Gastroesophageal sphincter (tissue), 4 donors: ENCODE measurements at regions not wholly inside any gene's neighbourhood (a gene's known extent, or its start where the extent isn't known, plus 50 kb on each side); places are given as distances from the start of the nearest gene placed in this dataset.

ENCODE experiments used
- ATAC-seq: fragments of 150-250 bp; one replicate; pipeline ENCODE4 v1.9.1; 2016; ENCODE audit warnings: mild to moderate bottlenecking, moderate library complexity
- H3K27ac ChIP-seq, 4 donors: fragments of 200-600 bp; sonication (generic) in 3 of 4; 1 replicate in 3 of 4; 2 replicates in 1 of 4; pipeline ENCODE4 v1.5.1; 2016 to 2019
- H3K27me3 ChIP-seq: fragments of 200-600 bp; sonication (generic); one replicate; pipeline ENCODE4 v1.5.1; 2019
- H3K36me3 ChIP-seq, 2 donors: fragments of 200-600 bp; sonication (generic); one replicate each; pipeline ENCODE4 v1.5.1; 2019; ENCODE audit warnings: control low read depth in 1 of 2
- H3K4me1 ChIP-seq, 3 donors: fragments of 200-600 bp; sonication (generic); 1 replicate in 2 of 3; 2 replicates in 1 of 3; pipeline ENCODE4 v1.5.1; 2016 to 2019; ENCODE audit warnings: control low read depth in 2 of 3
- H3K4me3 ChIP-seq, 2 donors: fragments of 200-600 bp; sonication (generic); one replicate each; pipeline ENCODE4 v1.5.1; 2019; ENCODE audit warnings: mild to moderate bottlenecking in 1 of 2, moderate library complexity in 1 of 2
- H3K9me3 ChIP-seq, 3 donors: fragments of 200-600 bp; sonication (generic); one replicate each; pipeline ENCODE4 v1.5.1; 2017 to 2019; ENCODE audit warnings: control low read depth in 2 of 3
- CTCF ChIP-seq, 4 experiments: fragments of 200-600 bp in 2 of 4; fragments of 450-650 bp in 2 of 4; sonication (generic) in 1 of 4; IDR thresholded peaks; one replicate each; pipeline ENCODE4 v1.5.1; 2017 to 2019; ENCODE audit warnings: antibody characterized with exemption in 4 of 4, mild to moderate bottlenecking in 2 of 4, moderate library complexity in 2 of 4
- EP300 ChIP-seq: sonication (generic); formaldehyde crosslinking; IDR thresholded peaks from one replicate; pipeline ENCODE4 v1.6.1; 2017; ENCODE audit warnings: antibody characterized with exemption, mild to moderate bottlenecking
- POLR2A ChIP-seq, 2 donors: fragments of 450-650 bp; IDR thresholded peaks; one replicate each; pipeline ENCODE4 v1.6.1; 2017; ENCODE audit warnings: antibody characterized with exemption in 2 of 2, mild to moderate bottlenecking in 2 of 2, moderate library complexity in 1 of 2
- POLR2AphosphoS5 ChIP-seq: sonication (generic); formaldehyde crosslinking; IDR thresholded peaks from one replicate; pipeline ENCODE4 v1.6.1; 2017; ENCODE audit warnings: antibody characterized with exemption
- WGBS, 2 donors: methylation state at CpG; one replicate each; pipeline ENCODE4 v1.1.5; 2018; ENCODE audit warnings: low coverage in 1 of 2; 5-methylcytosine and 5-hydroxymethylcytosine counted together

- no peak overlapping the region for H3K27ac ChIP-seq
- no peak overlapping the region for H3K4me3 ChIP-seq
- H3K9me3 ChIP-seq: no peaks in the 10 kb centered on the region
- peaks cover 8% of the 10 kb centered on the region for H3K27me3 ChIP-seq
- no peak for ATAC-seq
- H3K36me3 ChIP-seq: no peaks in the 10 kb centered on the region
- H3K4me1 ChIP-seq: no peaks in the 10 kb centered on the region
- WGBS, 2 donors: 72 to 79% methylated on average over 2 of the region's 2 CpGs
- TF ChIP-seq CTCF (IDR thresholded peaks at IDR 0.05): no peak
- no peak for TF ChIP-seq POLR2A (IDR thresholded peaks at IDR 0.05)
- TF ChIP-seq POLR2AphosphoS5: no peak
- no peak for TF ChIP-seq EP300
Observed at GRCh38 chr14:21991130-21991529, 317.5 kb upstream of the OR4E1 start.

GRCh38 chr14:21990116-21990515, 316.5 kb upstream of the OR4E1 start:
- WGBS, 2 donors: 4% methylated on average over 2 of the region's 2 CpGs
- H3K9me3 ChIP-seq: no peaks in the 10 kb centered on the region
- H3K36me3 ChIP-seq: no peaks in the 10 kb centered on the region
- ATAC-seq: no peak
- no peak overlapping the region for H3K27ac ChIP-seq
- no peak overlapping the region for H3K4me3 ChIP-seq
- peaks cover 13% of the 10 kb centered on the region for H3K27me3 ChIP-seq
- no peaks in the 10 kb centered on the region for H3K4me1 ChIP-seq
- no peak for TF ChIP-seq POLR2AphosphoS5
- peak in 3 of 4 experiments; percentile 13 to 47 (median 37) for TF ChIP-seq CTCF (IDR thresholded peaks at IDR 0.05)
- no peak for TF ChIP-seq POLR2A (IDR thresholded peaks at IDR 0.05)

GRCh38 chr14:21989090-21989489, 315.5 kb upstream of the OR4E1 start:
- TF ChIP-seq CTCF (IDR thresholded peaks at IDR 0.05): no peak
- TF ChIP-seq POLR2A (IDR thresholded peaks at IDR 0.05): no peak
- no peak for TF ChIP-seq POLR2AphosphoS5
- no peak for TF ChIP-seq EP300
- no peak for ATAC-seq
- Histone ChIP-seq H3K27me3 (peaks cover 13% of the 10 kb centered on the region), H3K4me1 (no peaks in the 10 kb centered on the region), H3K36me3 (no peaks in the 10 kb centered on the region), H3K4me3 (no peak overlapping the region), H3K27ac (no peak overlapping the region), H3K9me3 (no peaks in the 10 kb centered on the region)
- WGBS, 2 donors: 78 to 92% methylated on average over 7 of the region's 7 CpGs

- no peak overlapping the region for H3K27ac ChIP-seq
- no peaks in the 10 kb centered on the region for H3K36me3 ChIP-seq
- no peak for TF ChIP-seq CTCF (IDR thresholded peaks at IDR 0.05)
- H3K4me1 ChIP-seq: no peaks in the 10 kb centered on the region
- H3K9me3 ChIP-seq: no peaks in the 10 kb centered on the region
- no peak overlapping the region for H3K4me3 ChIP-seq
- 100% methylated on average over 1 of the region's 1 CpG for WGBS, 2 donors
- peaks cover 13% of the 10 kb centered on the region for H3K27me3 ChIP-seq
- ATAC-seq: no peak
Observed at GRCh38 chr14:21988413-21988812, 314.8 kb upstream of the OR4E1 start.

GRCh38 chr14:21987937-21988336, 314.3 kb upstream of the OR4E1 start:
- no peak overlapping the region for H3K27ac ChIP-seq
- no peaks in the 10 kb centered on the region for H3K9me3 ChIP-seq
- no peak for TF ChIP-seq EP300
- peak in 3 of 4 experiments; percentile 21 to 36 (median 22) for TF ChIP-seq CTCF (IDR thresholded peaks at IDR 0.05)
- no peak overlapping the region for H3K4me3 ChIP-seq
- ATAC-seq: peak; percentile 48
- H3K27me3 ChIP-seq: peaks cover 13% of the 10 kb centered on the region
- no peaks in the 10 kb centered on the region for H3K36me3 ChIP-seq
- no peaks in the 10 kb centered on the region for H3K4me1 ChIP-seq
- 37 to 53% methylated on average over 2 of the region's 3 CpGs for WGBS, 2 donors
